ENCODE measurements at regions not wholly inside any gene's neighbourhood (a gene's known extent, or its start where the extent isn't known, plus 50 kb on each side); places are given as distances from the start of the nearest gene placed in this dataset.
"Not testable (repeated sequence)": the region's sequence is repeated elsewhere in the genome, so short reads cannot be mapped to it uniquely, and the experiment has no call there.

DNA sequence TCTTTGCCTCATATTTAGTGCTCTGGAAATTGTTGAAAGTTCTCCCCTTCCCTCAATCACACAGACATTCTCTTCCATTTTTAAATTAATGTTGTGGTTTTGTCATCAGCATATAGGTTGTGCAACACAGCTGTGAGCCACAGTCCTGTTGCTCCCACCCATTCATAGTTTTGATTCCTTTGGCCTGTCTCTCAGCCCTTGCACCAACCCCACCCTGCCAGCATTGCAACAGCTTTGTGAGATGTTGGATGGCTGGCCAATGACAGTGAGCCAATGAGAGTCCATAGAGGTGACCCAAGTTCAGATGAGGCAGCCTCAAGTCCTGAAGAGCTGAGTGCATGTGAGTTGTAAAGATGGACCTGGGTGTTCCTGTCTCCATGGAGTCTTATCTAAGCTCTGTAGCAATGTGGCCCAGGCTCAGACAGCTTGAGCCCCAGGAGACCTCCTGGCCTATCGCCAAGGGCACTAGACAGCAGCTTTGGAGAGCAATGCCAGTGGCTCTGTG lies 775.5 kb downstream of the RNF144A start:
- H3K27me3 ChIP-seq (ENCODE audit: insufficient read depth, low read length): no peaks in the 10 kb centered on the region
- no peak overlapping the region for H3K4me3 ChIP-seq (ENCODE audit: low read length)
- no peaks in the 10 kb centered on the region for H3K36me3 ChIP-seq (ENCODE audit: insufficient read depth, low read length)
- no peak overlapping the region for H2AFZ ChIP-seq (ENCODE audit: low read depth, low read length)
- H3K4me1 ChIP-seq (ENCODE audit: insufficient read depth, low read length): peaks cover 10% of the 10 kb centered on the region
- no peaks in the 10 kb centered on the region for H3K9me3 ChIP-seq (ENCODE audit: low read length)

GRCh38 chr2:7693246-7694075 lies 776.2 kb downstream of the RNF144A start:
- Histone ChIP-seq H3K4me3 (ENCODE audit: low read length) (no peak overlapping the region), H3K9me3 (ENCODE audit: low read length) (no peaks in the 10 kb centered on the region), H3K4me1 (ENCODE audit: insufficient read depth, low read length) (peaks cover 10% of the 10 kb centered on the region), H3K27me3 (ENCODE audit: insufficient read depth, low read length) (no peaks in the 10 kb centered on the region), H3K36me3 (ENCODE audit: insufficient read depth, low read length) (no peaks in the 10 kb centered on the region), H2AFZ (ENCODE audit: low read depth, low read length) (no peak overlapping the region)

DNA sequence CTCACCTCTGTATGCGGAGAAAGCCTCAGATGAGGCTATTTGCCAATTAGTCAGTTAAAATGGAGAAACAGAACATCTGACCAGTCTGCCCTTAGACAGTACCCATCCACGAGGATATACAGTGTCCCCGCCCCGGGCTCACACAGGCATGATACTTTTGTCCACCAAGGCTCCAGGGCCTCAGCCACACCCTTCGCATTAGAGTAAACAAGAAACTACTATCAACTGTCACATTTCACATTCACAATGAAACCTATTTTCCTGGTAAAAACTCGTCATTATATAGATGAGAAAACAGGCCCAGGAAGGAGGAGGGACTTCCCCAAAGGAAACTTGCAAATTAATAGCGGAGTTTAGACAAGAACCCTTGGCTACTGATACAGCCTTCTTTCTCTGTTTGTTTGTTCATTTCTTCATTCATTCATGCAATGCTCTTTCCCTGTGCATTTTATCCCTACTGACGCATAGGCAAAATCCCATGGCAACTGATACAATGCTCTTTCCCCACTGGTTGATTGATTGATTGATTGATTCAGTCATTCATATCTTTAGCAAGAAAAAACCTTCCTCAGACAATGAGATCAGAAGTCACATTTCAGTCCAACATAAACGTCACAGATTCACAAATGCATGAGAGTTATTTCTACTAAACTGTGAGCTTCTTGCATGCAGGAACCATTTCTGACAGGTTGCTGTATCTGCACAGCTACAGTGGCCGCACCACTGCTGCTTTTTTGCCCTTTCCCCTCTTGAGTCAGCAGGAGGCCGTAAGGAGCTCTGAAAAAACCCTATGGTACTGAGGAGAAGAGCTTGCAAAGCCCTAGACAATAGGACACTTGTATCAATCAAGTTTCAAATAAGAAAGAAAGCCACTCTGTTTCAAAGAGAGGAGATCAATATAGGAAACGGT lies 777.1 kb downstream of the RNF144A start:
- peaks cover 10% of the 10 kb centered on the region for H3K4me1 ChIP-seq (ENCODE audit: insufficient read depth, low read length)
- no peak overlapping the region for H3K4me3 ChIP-seq (ENCODE audit: low read length)
- H3K27me3 ChIP-seq (ENCODE audit: insufficient read depth, low read length): no peaks in the 10 kb centered on the region
- no peaks in the 10 kb centered on the region for H3K9me3 ChIP-seq (ENCODE audit: low read length)
- H3K36me3 ChIP-seq (ENCODE audit: insufficient read depth, low read length): no peaks in the 10 kb centered on the region
- no peak overlapping the region for H2AFZ ChIP-seq (ENCODE audit: low read depth, low read length)

- H3K36me3 ChIP-seq (ENCODE audit: insufficient read depth, low read length); H3K9me3 ChIP-seq (ENCODE audit: low read length); H2AFZ ChIP-seq (ENCODE audit: low read depth, low read length); H3K4me3 ChIP-seq (ENCODE audit: low read length); H3K27me3 ChIP-seq (ENCODE audit: insufficient read depth, low read length): not testable (repeated sequence)
- H3K4me1 ChIP-seq (ENCODE audit: insufficient read depth, low read length): peaks cover 10% of the 10 kb centered on the region
Observed at GRCh38 chr2:7696556-7696955, 779.3 kb downstream of the RNF144A start.

- no peaks in the 10 kb centered on the region for H3K36me3 ChIP-seq (ENCODE audit: insufficient read depth, low read length)
- H3K4me1 ChIP-seq (ENCODE audit: insufficient read depth, low read length): peaks cover 10% of the 10 kb centered on the region
- H3K27me3 ChIP-seq (ENCODE audit: insufficient read depth, low read length): no peaks in the 10 kb centered on the region
- no peaks in the 10 kb centered on the region for H3K9me3 ChIP-seq (ENCODE audit: low read length)
- H2AFZ ChIP-seq (ENCODE audit: low read depth, low read length): no peak overlapping the region
- no peak overlapping the region for H3K4me3 ChIP-seq (ENCODE audit: low read length)
Observed at GRCh38 chr2:7697052-7697451, 779.8 kb downstream of the RNF144A start.

- Histone ChIP-seq H3K36me3 (ENCODE audit: insufficient read depth, low read length) (no peaks in the 10 kb centered on the region), H3K9me3 (ENCODE audit: low read length) (no peaks in the 10 kb centered on the region), H3K27me3 (ENCODE audit: insufficient read depth, low read length) (no peaks in the 10 kb centered on the region), H3K4me1 (ENCODE audit: insufficient read depth, low read length) (peaks cover 7% of the 10 kb centered on the region), H2AFZ (ENCODE audit: low read depth, low read length) (no peak overlapping the region), H3K4me3 (ENCODE audit: low read length) (no peak overlapping the region)
Observed at GRCh38 chr2:7701791-7702190, 784.6 kb downstream of the RNF144A start.

DNA sequence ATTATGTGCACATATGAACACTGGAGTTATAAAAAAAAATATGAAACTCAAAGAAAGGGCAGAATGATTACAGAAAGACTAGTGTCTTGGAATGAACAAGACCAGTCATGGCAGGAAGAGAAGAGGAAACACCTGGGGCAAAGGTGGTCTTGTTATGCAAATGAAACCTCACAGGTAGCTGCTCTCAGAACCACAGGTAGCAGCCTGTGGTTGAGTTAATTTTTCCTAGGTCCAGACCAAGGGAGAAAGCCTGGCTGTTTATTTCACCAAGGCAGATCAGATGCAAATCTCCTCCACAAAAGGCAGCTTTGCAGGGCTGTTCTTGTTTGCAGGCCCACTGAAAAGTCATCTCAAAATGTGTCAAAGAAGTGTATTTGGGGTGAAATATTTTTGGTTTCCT lies 785.8 kb downstream of the RNF144A start:
- Histone ChIP-seq H3K4me3 (ENCODE audit: low read length) (no peak overlapping the region), H3K27me3 (ENCODE audit: insufficient read depth, low read length) (no peaks in the 10 kb centered on the region), H2AFZ (ENCODE audit: low read depth, low read length) (no peak overlapping the region), H3K9me3 (ENCODE audit: low read length) (no peaks in the 10 kb centered on the region), H3K36me3 (ENCODE audit: insufficient read depth, low read length) (no peaks in the 10 kb centered on the region), H3K4me1 (ENCODE audit: insufficient read depth, low read length) (peaks cover 7% of the 10 kb centered on the region)

GRCh38 chr2:7703543-7704144 lies 786.4 kb downstream of the RNF144A start:
- Histone ChIP-seq H3K4me1 (ENCODE audit: insufficient read depth, low read length) (peaks cover 7% of the 10 kb centered on the region), H2AFZ (ENCODE audit: low read depth, low read length) (no peak overlapping the region), H3K9me3 (ENCODE audit: low read length) (no peaks in the 10 kb centered on the region), H3K27me3 (ENCODE audit: insufficient read depth, low read length) (no peaks in the 10 kb centered on the region), H3K36me3 (ENCODE audit: insufficient read depth, low read length) (no peaks in the 10 kb centered on the region), H3K4me3 (ENCODE audit: low read length) (no peak overlapping the region)

DNA sequence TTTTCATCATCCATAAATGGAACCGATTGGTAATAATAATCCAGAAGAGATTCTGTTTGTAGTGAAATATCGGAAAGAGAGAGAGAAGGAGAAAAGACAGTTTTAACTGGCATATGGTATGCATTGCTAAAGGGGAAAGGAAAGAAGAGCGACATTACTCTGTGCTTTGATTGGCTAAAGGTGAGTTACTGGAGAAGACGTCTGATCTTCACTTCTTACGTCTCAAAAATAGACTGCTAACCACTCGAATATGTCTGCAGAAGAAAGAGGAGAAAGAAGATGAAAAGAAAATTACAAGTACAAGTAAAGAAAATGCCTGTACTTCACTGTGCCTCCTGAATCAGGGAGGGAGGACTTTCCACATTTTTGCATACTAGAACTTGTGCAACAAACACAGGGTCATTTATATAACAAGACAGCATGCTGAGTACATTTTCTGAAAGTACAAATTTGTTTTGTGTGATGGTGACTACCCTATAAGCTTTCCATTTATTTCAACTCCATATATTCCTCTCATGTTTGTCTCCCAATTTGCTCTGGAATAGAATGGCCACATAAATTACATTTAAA lies 787.2 kb downstream of the RNF144A start:
- H3K4me1 ChIP-seq (ENCODE audit: insufficient read depth, low read length): peaks cover 7% of the 10 kb centered on the region
- no peak overlapping the region for H3K4me3 ChIP-seq (ENCODE audit: low read length)
- H3K27me3 ChIP-seq (ENCODE audit: insufficient read depth, low read length): no peaks in the 10 kb centered on the region
- H2AFZ ChIP-seq (ENCODE audit: low read depth, low read length): no peak overlapping the region
- no peaks in the 10 kb centered on the region for H3K9me3 ChIP-seq (ENCODE audit: low read length)
- no peaks in the 10 kb centered on the region for H3K36me3 ChIP-seq (ENCODE audit: insufficient read depth, low read length)

DNA sequence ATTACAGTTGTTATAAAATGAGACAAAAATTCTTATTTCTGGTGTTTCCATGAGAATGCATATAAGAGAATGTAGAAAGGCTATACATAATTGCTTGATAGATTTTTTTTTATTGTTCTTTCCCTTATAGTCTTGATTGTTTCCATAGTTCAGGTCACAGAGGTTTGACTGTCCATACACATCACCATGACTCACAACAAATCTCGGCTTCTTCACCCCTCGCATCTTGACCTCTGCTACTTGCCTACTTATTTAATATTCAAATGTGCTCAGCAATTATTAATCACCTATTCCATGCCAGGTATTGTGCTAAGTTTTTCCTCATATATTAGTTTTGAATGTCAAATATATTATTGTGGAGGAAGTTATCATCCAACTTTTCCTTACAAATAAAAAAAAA lies 789.6 kb downstream of the RNF144A start:
- no peaks in the 10 kb centered on the region for H3K27me3 ChIP-seq (ENCODE audit: insufficient read depth, low read length)
- H3K4me1 ChIP-seq (ENCODE audit: insufficient read depth, low read length): peaks cover 7% of the 10 kb centered on the region
- no peaks in the 10 kb centered on the region for H3K36me3 ChIP-seq (ENCODE audit: insufficient read depth, low read length)
- H3K9me3 ChIP-seq (ENCODE audit: low read length): no peaks in the 10 kb centered on the region
- H2AFZ ChIP-seq (ENCODE audit: low read depth, low read length): no peak overlapping the region
- H3K4me3 ChIP-seq (ENCODE audit: low read length): no peak overlapping the region

- no peak overlapping the region for H3K4me3 ChIP-seq (ENCODE audit: low read length)
- peaks cover 7% of the 10 kb centered on the region for H3K4me1 ChIP-seq (ENCODE audit: insufficient read depth, low read length)
- H2AFZ ChIP-seq (ENCODE audit: low read depth, low read length): no peak overlapping the region
- H3K9me3 ChIP-seq (ENCODE audit: low read length): no peaks in the 10 kb centered on the region
- no peaks in the 10 kb centered on the region for H3K27me3 ChIP-seq (ENCODE audit: insufficient read depth, low read length)
- no peaks in the 10 kb centered on the region for H3K36me3 ChIP-seq (ENCODE audit: insufficient read depth, low read length)
Observed at GRCh38 chr2:7707723-7708122, 790.5 kb downstream of the RNF144A start.

- Histone ChIP-seq H3K4me3 (ENCODE audit: low read length) (no peak overlapping the region), H3K36me3 (ENCODE audit: insufficient read depth, low read length) (no peaks in the 10 kb centered on the region), H3K27me3 (ENCODE audit: insufficient read depth, low read length) (no peaks in the 10 kb centered on the region), H2AFZ (ENCODE audit: low read depth, low read length) (no peak overlapping the region), H3K4me1 (ENCODE audit: insufficient read depth, low read length) (no peaks in the 10 kb centered on the region), H3K9me3 (ENCODE audit: low read length) (no peaks in the 10 kb centered on the region)
Observed at GRCh38 chr2:7709907-7710306, 792.7 kb downstream of the RNF144A start.

DNA sequence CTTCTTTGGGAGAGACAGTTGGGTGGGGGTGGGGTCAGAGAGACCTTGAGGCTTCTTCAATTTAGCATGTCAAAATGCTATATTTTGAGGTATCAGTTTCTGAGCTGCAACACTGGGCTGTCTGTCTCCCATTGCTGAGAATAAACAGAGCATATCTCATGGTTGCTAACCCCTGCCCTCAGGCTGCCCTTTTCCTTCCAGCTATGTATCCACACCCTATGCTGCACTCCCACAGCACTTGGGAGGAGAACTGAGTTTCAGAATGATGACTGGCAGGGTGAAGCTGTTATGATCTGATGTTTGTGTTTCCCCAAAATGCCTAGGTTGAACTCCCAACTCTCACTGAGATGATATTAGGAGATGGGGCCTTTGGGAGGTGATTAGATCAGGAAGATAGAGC lies 794.0 kb downstream of the RNF144A start:
- no peak overlapping the region for H3K4me3 ChIP-seq (ENCODE audit: low read length)
- H2AFZ ChIP-seq (ENCODE audit: low read depth, low read length): no peak overlapping the region
- no peaks in the 10 kb centered on the region for H3K27me3 ChIP-seq (ENCODE audit: insufficient read depth, low read length)
- no peaks in the 10 kb centered on the region for H3K36me3 ChIP-seq (ENCODE audit: insufficient read depth, low read length)
- no peaks in the 10 kb centered on the region for H3K9me3 ChIP-seq (ENCODE audit: low read length)
- no peaks in the 10 kb centered on the region for H3K4me1 ChIP-seq (ENCODE audit: insufficient read depth, low read length)

Data from neuron (in vitro differentiated cells).